Kasumi-1 (cell line): ENCODE measurements at regions not wholly inside any gene's neighbourhood (a gene's known extent, or its start where the extent isn't known, plus 50 kb on each side); places are given as distances from the start of the nearest gene placed in this dataset.

Source experiments
- DNase-seq, 2 experiments: peaks; one replicate each; lab custom pipeline; 2025; lab: John Stamatoyannopoulos, UW

GRCh38 chr5:143693651-143694252, 118.2 kb upstream of the HMHB1 start:
- no peak for DNase-seq

- DNase-seq = no peak
Observed at GRCh38 chr5:143692342-143692741, 119.6 kb upstream of the HMHB1 start.

- DNase-seq = no peak
Observed at GRCh38 chr5:143691945-143692290, 120.0 kb upstream of the HMHB1 start.

- DNase-seq = no peak
Observed at GRCh38 chr5:143691287-143691944, 120.5 kb upstream of the HMHB1 start.

- no peak for DNase-seq
Observed at GRCh38 chr5:143687604-143688003, 124.4 kb upstream of the HMHB1 start.

- DNase-seq = no peak
Observed at GRCh38 chr5:143685246-143685815, 126.6 kb upstream of the HMHB1 start.

GRCh38 chr5:143683459-143683858, 128.5 kb upstream of the HMHB1 start:
- no peak for DNase-seq

GRCh38 chr5:143682929-143683386, 129.0 kb upstream of the HMHB1 start:
- DNase-seq = no peak

- no peak for DNase-seq
Observed at GRCh38 chr5:143682246-143682905, 129.6 kb upstream of the HMHB1 start.

- DNase-seq = no peak
Observed at GRCh38 chr5:143680672-143681259, 131.2 kb upstream of the HMHB1 start.

GRCh38 chr5:143679777-143680176, 132.2 kb upstream of the HMHB1 start:
- no peak for DNase-seq

GRCh38 chr5:143678148-143678905, 133.6 kb upstream of the HMHB1 start:
- DNase-seq = no peak

- no peak for DNase-seq
Observed at GRCh38 chr5:143677403-143677802, 134.6 kb upstream of the HMHB1 start.

- DNase-seq = no peak
Observed at GRCh38 chr5:143676802-143677201, 135.2 kb upstream of the HMHB1 start.

GRCh38 chr5:143674469-143674786, 137.5 kb upstream of the HMHB1 start:
- no peak for DNase-seq

- DNase-seq = no peak
Observed at GRCh38 chr5:143673676-143674468, 138.1 kb upstream of the HMHB1 start.

- DNase-seq = no peak
Observed at GRCh38 chr5:143672806-143673205, 139.2 kb upstream of the HMHB1 start.

- no peak for DNase-seq
Observed at GRCh38 chr5:143671674-143672569, 140.0 kb upstream of the HMHB1 start.

- DNase-seq = no peak
Observed at GRCh38 chr5:143671021-143671420, 140.9 kb upstream of the HMHB1 start.

- no peak for DNase-seq
Observed at GRCh38 chr5:143665866-143666265, 146.1 kb upstream of the HMHB1 start.
